Inferior parietal cortex (tissue), 1 donor: ENCODE measurements at regions not wholly inside any gene's neighbourhood (a gene's known extent, or its start where the extent isn't known, plus 50 kb on each side); places are given as distances from the start of the nearest gene placed in this dataset.
"Not testable (repeated sequence)": the region's sequence is repeated elsewhere in the genome, so short reads cannot be mapped to it uniquely, and the experiment has no call there.

ENCODE experiments used
- DNase-seq: peaks from one replicate; pipeline ENCODE4 v3.0.0-alpha.2; 2016; ENCODE audit errors: extremely low spot score

DNA sequence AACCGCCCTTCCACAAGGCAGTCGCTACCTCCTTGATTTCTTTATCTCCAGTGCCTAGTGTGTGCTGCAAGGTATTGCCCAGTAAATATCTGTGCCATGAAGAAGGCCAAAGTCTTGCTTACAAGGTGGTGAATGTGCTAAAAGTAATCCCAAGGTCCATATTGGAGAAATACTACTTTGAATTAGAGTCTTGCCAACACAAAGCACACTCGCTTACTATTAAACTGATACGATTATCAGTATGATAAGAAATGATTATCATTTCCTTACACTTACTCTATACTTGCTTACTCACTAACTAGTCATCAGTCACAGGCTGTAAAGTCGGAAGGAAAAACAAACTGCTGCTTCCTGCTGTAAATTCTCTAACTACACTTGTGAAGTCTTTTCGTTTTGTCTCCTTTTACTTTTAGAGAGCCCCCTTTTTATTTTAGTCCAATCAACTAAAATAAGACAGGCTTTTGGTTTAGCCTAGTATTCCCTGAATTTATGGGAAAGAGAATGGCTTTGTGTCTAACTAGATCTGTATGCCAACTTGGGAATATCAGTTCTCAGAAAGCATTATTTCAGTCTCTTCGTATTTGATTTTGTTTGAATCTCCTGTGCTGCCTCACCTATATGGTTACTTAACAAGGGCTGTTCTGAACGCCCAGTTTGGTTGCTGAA is 107.1 kb upstream of the TSC22D2 start:
- no peak for DNase-seq

DNA sequence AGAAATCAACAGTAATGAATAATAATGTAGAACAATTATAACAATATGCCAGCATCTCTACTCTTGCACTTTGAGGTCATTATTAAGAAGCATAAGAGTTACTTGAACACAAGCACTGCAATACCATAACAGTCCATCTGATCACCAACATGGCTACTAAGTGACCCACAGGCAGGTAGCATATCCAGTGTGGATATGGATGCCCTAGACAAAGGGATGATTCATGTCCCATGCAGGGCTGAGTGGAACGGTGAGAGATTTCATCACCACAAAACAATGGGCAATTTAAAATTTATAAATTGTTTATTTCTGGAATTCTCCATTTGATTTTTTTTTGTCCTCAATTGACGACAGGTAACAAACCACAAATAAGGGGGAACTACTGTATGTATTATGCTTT is 107.7 kb upstream of the TSC22D2 start:
- no peak for DNase-seq

DNA sequence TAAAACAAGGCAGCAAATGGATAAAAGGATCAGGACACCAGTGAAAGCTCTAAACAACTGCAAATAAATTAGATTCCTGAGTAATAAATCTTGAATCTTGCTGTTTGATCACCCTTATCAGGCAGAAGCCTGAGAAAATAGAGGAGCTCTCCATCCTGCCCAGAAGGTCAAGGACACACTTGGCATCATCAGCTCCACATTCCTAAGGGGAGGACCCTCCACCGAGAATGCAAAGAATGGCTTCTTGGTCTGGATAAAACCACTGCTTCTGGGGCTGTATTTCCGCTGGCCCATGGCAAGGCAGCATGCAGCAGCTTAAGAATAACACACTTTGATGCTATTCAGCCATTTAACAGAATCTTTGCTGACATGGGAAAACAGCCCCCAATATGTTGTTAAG is 108.9 kb upstream of the TSC22D2 start:
- DNase-seq, result no peak

DNA sequence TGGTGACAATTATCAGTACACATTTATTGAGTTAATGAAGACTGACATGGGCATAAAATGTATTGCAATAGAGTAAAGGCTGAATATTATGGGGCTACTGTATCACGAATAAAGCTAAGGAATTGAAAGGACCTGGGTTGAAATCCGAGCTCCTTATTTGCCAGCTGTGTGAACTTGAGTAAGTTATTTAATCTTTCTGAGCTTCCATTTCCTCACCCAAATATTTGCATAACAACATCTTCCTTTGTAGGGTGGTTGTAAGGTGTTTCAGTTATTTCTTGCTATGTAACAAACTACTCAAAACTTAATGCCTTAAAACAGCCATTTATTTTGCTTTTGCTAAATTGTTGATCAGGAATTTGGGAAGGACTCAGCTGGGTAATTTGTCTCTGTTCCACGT is 111.1 kb upstream of the TSC22D2 start:
- no peak for DNase-seq

DNA sequence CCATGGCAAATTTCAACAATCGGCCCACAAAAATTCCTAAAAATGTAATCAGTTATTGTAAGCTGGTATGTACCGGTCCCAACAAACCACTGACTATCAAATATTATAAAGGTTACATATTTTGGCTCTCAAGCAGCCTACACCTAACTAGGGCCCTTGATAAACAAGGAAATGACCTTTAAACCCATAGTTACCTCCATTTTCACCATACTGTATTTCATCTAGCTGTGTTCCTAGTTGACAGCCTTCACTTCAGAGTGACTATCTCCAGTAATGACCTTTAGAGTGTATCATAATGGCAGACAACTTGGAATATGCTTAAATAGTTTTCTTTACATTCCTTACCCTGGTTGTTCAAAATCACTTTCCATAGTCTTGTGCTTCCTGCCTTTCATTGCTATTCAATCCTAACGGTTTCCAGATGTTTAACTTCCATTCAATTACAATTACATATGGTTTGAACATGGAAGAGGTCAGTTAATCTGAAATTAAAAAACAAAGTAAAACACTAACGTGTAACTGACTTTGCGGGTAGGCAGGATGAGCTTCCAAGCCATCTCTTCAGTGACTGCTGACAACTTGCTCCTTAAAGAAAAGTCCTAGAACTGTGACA is 111.9 kb upstream of the TSC22D2 start:
- DNase-seq, result no peak

DNA sequence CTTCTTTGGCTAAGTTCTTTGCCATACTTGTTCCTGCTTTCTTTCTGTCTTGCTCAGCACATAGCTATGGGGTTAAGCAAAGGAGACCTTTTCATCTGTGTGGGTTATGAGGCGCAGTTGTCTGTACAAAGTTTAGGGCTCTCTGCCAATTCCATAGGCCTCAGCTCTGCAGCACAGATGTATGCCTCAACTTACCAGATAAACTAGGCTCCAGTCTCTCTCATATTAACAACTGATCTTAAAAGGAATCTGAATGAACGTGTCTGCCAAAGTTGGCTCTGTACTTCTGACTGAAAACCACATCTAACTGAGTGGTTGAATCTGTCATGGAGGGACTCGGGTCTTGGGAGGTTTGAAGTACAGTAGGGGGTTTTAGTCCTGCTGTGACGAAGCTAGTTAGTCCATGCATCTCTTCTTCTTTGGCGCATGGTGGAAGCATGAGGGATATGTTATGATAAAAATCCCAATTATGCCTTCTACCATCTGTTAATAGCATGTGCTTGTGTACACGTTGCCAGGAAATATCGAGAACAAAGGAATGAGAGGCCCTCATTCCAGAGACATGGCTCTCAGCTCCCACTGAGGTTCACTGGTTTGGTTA is 114.6 kb upstream of the TSC22D2 start:
- no peak for DNase-seq

DNA sequence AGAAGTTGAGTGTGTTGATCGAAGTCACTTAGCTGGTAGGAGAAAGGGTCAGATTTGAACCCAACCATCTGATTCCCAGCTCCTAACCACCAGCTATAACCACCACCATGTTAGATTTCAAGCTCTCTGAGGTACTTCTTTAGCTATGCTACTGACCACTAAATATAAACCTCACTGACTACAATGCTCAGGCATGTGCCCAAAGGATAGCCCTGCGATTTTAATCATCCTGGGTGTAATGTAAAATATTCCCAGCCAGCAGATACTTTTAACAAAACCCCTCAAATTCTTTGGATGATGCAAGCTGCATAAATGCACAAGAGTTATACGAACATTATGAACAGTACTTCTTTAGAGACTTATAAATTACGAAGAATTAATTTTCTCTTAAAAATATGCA is 115.2 kb upstream of the TSC22D2 start:
- DNase-seq, result no peak

DNA sequence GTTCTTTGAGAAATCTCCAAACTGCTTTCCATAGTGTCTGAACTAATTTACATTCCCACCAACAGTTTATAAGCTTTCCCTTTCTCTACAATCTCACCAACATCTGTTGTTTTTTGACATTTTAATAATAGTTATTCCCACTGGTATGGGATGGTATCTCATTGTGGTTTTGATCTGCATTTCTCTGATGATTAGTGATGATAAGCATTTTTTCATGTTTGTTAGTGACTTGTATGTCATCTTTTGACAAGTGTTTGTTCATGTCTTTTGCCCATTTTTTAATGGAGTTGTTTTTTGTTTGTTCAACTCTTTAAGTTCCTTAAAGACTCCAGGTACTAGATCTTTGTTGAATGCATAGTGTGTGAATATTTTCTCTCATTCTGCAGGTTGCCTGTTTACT is 116.6 kb upstream of the TSC22D2 start:
- DNase-seq, result no peak

DNA sequence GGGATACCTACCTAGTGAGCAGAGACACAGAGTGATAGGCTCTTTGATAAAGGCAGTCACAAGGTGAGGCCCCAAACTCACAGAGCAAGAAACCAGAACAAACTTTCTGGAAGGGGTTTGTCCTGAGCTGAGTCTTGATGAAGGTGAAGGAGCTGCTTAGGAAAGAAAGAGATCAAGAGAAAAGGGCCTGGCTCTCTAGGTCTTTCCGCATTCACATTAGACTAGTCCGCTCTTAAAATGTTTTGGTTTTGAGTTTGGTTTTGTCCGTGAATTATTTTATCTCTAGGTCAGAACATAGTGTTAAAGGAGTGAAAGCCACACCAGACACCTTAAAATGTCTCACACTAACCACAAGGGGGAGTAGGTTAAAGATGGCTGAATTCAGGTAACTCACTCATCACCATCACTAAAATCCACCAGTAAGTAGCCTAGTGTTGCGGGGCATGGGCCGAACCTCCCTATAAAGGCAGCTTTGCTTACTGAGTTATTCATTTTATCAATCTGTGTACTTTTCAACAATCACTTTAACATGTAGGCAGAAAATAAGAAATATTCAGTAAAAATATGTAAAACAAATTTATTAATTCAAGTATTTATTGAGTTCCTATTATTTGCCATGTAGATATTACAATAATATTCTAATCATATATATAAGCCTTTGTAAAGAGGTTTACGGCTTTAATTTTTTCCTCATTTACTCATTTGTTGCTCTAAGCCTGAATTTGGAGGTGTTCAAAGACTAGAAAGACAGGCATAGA is 121.5 kb upstream of the TSC22D2 start:
- peak; percentile 20 for DNase-seq

DNA sequence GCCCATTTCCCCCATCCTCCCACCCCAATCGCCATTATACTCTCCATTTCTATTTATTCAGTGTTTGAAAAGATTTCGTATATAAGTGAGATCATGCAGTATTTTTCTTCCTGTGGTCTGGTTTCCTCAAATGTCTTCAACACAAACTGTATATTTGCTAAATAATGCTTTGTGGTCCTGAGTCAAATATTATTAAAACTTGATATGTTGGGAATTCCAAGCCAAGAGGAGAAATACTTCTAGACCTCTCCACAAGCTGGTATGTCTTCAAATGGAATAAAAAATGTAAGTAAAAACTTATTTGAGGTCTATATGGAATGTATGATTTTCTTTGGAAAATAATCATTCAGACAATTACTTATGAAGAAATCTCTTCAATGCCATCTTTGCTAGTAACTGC is 122.5 kb upstream of the TSC22D2 start:
- DNase-seq, result no peak

DNA sequence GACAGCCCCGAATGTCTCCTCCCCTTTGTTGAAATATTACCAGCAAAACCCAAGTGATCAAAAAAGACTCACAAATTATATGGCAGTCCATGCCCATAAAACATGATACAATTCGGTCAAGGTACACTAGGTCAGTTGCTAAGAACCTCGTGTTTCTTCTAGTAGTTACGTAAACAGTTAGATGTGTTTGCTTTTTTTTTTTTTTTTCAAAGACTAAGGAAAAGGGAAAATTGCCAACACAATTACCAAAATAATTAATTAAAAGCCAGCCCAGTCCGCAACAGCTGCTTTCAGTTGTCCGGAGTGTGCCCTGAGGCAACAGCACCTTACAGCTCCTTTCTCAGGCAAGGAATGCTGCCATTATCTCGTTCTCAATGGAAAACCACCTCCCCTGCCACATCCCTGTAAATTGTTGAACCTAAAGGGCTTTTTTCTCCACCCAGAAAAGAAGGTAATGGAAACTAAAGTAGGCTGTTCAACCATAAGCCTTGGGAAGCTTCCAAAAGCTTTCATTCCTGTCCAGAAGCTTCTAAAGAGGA is 129.2 kb upstream of the TSC22D2 start:
- no peak for DNase-seq

DNA sequence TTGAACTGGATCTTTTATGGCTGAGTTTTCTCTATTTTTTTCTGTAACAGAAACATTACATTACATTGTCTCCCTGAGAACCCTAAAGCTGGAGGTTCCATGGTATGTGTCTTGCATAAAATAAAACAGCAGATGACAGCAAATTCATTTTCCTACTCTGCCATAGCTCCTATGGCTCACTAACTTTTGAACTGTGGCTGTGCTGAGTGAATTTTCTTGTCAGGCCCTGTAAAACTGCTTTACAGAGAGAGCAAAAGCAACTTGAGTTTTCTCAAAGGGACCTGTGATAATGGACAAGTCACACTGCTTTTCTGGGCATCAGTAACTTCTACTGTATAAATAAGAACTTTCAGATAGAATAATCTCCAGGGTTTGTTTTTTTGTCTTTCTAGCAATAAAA is 129.9 kb upstream of the TSC22D2 start:
- DNase-seq, result no peak

DNA sequence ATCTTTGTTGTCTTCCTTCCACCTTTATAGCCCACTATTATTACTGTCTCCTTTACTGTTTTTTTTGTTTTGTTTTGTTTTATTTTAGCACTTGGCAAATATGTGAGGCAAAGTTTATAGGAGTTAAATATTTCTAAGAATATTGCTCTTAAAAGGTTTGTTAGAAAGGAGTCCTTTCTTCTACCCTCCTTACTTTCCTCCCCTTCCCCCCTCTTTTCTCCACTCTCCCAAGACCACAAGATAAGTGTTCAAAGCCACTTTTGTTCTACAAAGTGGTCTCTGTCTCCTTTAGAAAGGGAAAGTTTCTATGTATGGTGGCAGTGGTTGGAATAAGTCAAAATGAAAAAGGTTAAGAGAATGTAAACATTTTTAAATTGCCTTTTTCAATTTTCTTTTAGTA is 130.7 kb upstream of the TSC22D2 start:
- DNase-seq, result no peak

DNA sequence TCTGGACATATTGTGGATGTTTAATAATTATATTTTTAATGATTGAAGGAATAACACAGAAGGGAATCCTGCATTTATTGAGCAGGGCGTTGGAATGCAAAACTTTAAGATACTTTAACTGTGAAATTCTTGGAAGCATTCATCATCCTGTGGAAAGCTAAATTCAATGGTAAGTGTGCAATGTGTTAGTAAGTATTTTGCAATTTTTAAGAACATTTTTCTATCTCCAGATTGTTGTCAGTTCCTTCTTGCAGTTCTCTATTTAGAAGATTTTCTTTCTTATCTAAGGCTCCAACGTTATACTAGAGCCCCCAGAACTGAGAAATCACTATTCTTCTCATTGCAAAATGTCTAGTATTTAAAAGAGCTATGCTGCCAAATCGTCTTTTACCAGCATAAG is 132.2 kb upstream of the TSC22D2 start:
- DNase-seq, result no peak

DNA sequence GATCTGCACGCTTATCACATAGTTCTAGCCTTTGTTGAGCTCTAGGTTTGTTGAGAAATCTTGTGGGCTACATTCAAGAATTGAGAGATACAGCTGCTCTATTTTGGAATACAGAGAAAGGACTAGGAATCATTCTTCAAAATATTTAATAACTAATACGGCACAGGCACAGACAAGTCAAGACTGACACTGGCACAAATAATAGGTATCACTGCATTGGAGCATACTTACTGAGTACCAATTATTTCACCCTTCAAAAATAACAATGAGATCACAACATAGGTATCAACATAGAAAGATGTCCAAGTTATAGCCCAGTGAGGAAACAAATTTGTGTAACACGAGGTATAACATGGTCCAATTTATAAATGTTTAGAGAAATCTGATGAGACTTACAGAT is 133.7 kb upstream of the TSC22D2 start:
- DNase-seq, result no peak

DNA sequence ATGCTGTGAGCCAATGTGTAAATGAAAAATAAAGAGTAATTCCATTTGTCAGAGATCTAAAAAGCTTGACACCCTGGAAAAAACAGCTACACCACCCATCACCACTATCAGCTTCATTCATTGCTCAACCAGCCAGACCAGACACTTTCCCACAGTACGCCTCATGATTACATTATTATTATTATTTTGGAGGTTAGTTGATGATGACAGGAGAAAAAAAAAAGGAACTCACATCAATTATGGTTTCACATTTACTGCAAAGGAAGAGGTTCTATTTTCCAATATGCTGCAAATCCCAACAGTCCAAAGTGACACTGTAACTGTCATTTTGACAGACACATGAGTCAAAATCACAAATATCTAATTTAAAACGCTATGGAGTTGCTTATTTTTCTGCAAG is 134.7 kb upstream of the TSC22D2 start:
- no peak for DNase-seq

DNA sequence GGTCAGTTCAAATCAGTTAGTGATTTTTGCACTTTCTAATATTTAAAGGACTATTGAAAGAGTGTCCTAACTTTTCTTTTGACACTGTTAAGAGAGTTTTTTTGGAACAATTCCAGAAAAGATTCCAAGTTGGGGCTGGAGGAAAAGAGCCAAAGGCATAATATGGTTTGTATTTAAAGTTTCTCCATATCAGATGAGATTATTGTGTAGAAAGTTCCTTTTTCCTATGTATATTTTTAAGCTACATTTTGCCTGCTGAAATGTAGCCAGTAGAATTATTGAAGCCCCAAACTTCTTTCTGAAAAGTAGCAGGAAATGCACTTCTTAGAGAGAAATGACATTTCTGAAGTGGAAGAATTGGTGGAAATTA is 136.5 kb upstream of the TSC22D2 start:
- no peak for DNase-seq

DNA sequence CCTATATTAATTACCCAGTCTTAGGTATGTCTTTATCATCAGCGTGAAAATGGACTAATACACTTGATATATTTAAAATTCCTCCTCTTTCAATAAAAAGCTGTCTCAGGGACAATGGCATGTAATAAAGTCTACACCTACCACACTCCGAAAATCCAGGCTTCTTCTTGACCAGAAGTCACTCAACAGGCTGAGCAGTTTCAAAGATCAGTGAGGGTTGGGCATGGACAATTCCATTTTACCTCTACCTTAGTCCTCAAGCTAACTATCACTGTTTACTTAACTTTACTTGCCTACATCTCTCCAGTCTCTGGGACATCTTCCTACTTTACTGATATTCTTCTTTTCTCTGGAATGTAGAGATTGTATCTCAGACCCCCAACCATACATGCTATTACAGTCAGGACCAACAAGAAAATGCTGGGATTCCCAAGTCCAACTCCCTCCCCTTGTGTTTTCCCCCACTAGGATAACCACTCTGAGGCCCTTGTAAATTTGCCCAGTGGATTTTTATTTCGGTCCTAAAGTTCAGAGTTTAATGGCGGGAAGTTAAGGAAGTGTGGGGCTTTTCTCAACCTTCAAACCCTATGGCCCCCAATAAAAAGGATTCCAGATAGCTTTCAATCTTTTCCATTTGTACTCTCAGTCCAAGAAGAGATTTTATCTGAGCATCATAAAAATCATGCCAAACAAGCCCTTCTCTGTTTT is 137.1 kb upstream of the TSC22D2 start:
- DNase-seq, result no peak

DNA sequence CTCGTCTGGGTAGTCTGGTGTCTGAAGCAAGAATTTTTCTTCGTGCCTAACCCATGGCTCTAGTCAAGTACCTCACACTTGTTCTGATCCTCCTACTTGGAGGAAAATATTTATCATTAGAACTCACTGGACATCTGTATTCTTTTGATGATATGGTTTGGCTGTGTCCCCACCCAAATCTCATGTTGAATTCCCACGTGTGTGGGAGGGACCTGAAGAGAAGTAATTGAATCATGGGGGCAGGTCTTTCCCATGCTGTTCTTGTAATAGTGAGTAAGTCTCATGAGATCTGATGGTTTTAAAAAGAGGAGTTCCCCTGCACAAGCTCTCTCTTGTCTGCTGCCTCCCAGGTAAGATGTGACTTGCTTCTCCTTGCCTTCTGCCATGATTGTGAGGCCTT is 137.7 kb upstream of the TSC22D2 start:
- DNase-seq, result not testable (repeated sequence)

DNA sequence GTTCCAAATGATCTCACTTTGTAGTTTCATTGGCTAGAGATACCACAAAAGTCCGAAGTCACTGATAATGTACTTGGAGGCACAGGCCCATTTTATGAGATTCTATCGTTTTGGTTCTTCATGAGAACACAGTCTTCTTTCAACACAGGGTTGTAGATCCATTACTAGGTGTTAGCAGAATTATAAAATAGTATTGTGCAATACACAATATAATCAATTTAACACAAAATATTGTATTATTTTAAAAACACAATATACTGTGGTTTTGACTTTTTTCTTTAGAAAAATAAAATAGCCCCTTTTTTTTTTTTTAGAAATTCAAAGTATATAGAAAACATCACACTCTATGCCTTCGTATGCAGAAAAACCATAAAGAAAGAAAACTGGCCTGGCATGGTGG is 138.6 kb upstream of the TSC22D2 start:
- DNase-seq, result no peak

DNA sequence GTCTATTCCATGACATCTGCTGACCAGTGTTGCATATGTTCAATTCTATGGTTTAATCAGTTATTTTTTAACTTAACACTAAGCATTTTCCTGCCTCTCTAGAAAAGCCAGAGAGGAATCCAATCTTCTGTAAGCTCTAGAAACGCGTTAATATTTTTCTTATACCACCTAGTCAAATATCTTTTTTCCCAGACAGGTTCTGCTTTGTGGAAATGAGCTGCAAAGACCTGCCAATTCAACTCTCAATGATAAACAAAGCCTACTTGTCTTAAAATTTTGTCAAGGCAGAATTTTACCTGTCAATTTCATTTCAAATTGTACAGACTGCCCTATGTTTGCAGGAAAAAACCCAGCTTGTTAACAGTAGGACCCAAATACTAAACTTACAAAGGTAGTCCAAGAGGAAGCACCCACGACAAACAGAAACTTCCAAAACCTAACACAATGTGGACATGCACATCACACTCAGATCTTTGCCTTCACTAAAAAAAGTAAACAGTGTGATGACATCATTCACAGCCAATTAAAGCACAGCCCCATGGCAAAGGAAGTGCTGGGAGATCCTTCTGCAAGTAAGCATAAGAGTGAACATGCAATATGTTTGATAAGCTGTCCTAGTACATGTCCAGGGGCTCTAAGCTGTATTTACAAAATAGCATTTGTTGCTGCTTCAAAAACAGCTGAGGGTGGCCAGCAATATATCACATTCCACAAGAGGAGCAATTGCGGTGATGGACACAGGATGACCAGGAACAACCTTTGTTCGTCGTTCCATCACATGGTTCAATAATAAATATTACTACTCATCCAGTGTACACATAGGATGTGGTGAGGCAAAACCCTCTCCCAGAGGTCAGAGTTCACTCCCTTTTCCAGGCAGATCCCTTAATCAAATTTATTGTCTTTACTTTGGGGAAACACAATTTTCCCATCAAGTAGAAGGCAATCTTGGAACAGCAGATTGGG is 139.4 kb upstream of the TSC22D2 start:
- no peak for DNase-seq
